Right cardiac atrium (tissue), 5 donors: ENCODE measurements at regions not wholly inside any gene's neighbourhood (a gene's known extent, or its start where the extent isn't known, plus 50 kb on each side); places are given as distances from the start of the nearest gene placed in this dataset.

ENCODE experiments used
- ATAC-seq, 2 donors: fragments of 200-7000 bp; cut with Tn5 transposase; one replicate each; pipeline versions ENCODE4 v1.8.0 to v1.9.1; 2020; ENCODE audit warnings: moderate library complexity in 2 of 2, mild to moderate bottlenecking in 1 of 2
- DNase-seq, 3 donors: peaks; one replicate each; pipeline ENCODE4 v3.0.0-alpha.2; 2020
- H3K27ac ChIP-seq: one replicate; pipeline ENCODE4 v1.5.1; 2013; ENCODE audit warnings: mild to moderate bottlenecking, low read length, control low read depth, moderate library complexity
- H3K27me3 ChIP-seq: one replicate; pipeline ENCODE4 v1.6.1; 2013; ENCODE audit not compliant: control insufficient read depth, insufficient read depth
- H3K4me1 ChIP-seq: one replicate; pipeline ENCODE4 v1.6.1; 2013; ENCODE audit warnings: low read length; ENCODE audit not compliant: control insufficient read depth, insufficient read depth
- H3K4me3 ChIP-seq: one replicate; pipeline ENCODE4 v1.5.1; 2013; ENCODE audit warnings: low read length, control low read depth
- H3K9me3 ChIP-seq: one replicate; pipeline ENCODE4 v1.6.1; 2013; ENCODE audit warnings: low read length; ENCODE audit not compliant: control insufficient read depth
- WGBS: extraction: QIAGEN DNeasy Blood & Tissue Kit; methylation state at CpG from one replicate; pipeline ENCODE4 v1.1.7; 2013; 5-methylcytosine and 5-hydroxymethylcytosine counted together
- intact Hi-C, 4 donors: fragments of 100-400 bp; cut with DNase I; formaldehyde crosslinking; loops; one replicate each; pipeline versions ENCODE4 v1.11.0 to v1.14.0; 2022 to 2023
- donor health status: healthy with polysubstance abuse.
- donor health status: DM: no; HTN: yes; CAD: no.
- donor health status: DM: no; HTN: no; CAD: no.
- donor health status: DM: no; HTN: yes; CAD: no; lungs with severe emphysema.
- donor health status: DM: yes; HTN: yes; CAD: no.

- no peak overlapping the region for H3K4me3 ChIP-seq
- no peaks in the 10 kb centered on the region for H3K9me3 ChIP-seq
- DNase-seq (no peak), ATAC-seq (no peak)
- H3K27me3 ChIP-seq, result no peaks in the 10 kb centered on the region
- H3K27ac ChIP-seq, result no peak overlapping the region
- no peaks in the 10 kb centered on the region for H3K4me1 ChIP-seq
- intact Hi-C loops, result no loop called here
- WGBS, result 37% methylated on average over 2 of the region's 2 CpGs
Measured at GRCh38 chr4:22070256-22070655, 121.7 kb upstream of the KCNIP4 start.

- no peaks in the 10 kb centered on the region for H3K9me3 ChIP-seq
- DNase-seq, result no peak
- intact Hi-C loops, result no loop called here
- H3K4me3 ChIP-seq, result no peak overlapping the region
- no peaks in the 10 kb centered on the region for H3K4me1 ChIP-seq
- 84% methylated on average over 1 of the region's 1 CpG for WGBS
- no peak overlapping the region for H3K27ac ChIP-seq
- H3K27me3 ChIP-seq, result no peaks in the 10 kb centered on the region
- ATAC-seq, result no peak
Measured at GRCh38 chr4:22063613-22064012, 115.0 kb upstream of the KCNIP4 start.

- WGBS, result 73% methylated on average over 3 of the region's 3 CpGs
- Histone ChIP-seq H3K4me3 (no peak overlapping the region), H3K4me1 (no peaks in the 10 kb centered on the region), H3K9me3 (no peaks in the 10 kb centered on the region), H3K27me3 (no peaks in the 10 kb centered on the region), H3K27ac (no peak overlapping the region)
- DNase-seq, result no peak
- intact Hi-C loops, result no loop called here
- ATAC-seq, result no peak
Measured at GRCh38 chr4:22062676-22063075, 114.1 kb upstream of the KCNIP4 start.

- Histone ChIP-seq H3K27ac (no peak overlapping the region), H3K27me3 (no peaks in the 10 kb centered on the region), H3K4me1 (no peaks in the 10 kb centered on the region), H3K4me3 (no peak overlapping the region), H3K9me3 (no peaks in the 10 kb centered on the region)
- DNase-seq, result no peak
- intact Hi-C loops, result no loop called here
- 69% methylated on average over 5 of the region's 5 CpGs for WGBS
- no peak for ATAC-seq
Measured at GRCh38 chr4:22055954-22056353, 107.4 kb upstream of the KCNIP4 start.

GRCh38 chr4:22052076-22052475, 103.5 kb upstream of the KCNIP4 start:
- Histone ChIP-seq H3K9me3 (no peaks in the 10 kb centered on the region), H3K27me3 (no peaks in the 10 kb centered on the region), H3K4me1 (no peaks in the 10 kb centered on the region), H3K27ac (no peak overlapping the region), H3K4me3 (no peak overlapping the region)
- 87% methylated on average over 1 of the region's 1 CpG for WGBS
- intact Hi-C loops, result no loop called here
- ATAC-seq (no peak), DNase-seq (no peak)

- intact Hi-C loops, result no loop called here
- ATAC-seq (no peak), DNase-seq (no peak)
- Histone ChIP-seq H3K27ac (no peak overlapping the region), H3K4me1 (no peaks in the 10 kb centered on the region), H3K4me3 (no peak overlapping the region), H3K9me3 (no peaks in the 10 kb centered on the region), H3K27me3 (no peaks in the 10 kb centered on the region)
- WGBS, result 48% methylated on average over 2 of the region's 2 CpGs
Measured at GRCh38 chr4:22048323-22048722, 99.8 kb upstream of the KCNIP4 start.

GRCh38 chr4:22047793-22048192, 99.2 kb upstream of the KCNIP4 start:
- H3K4me3 ChIP-seq, result no peak overlapping the region
- no peaks in the 10 kb centered on the region for H3K4me1 ChIP-seq
- DNase-seq (no peak), ATAC-seq (no peak)
- 86% methylated on average over 12 of the region's 12 CpGs for WGBS
- intact Hi-C loops, result no loop called here
- no peaks in the 10 kb centered on the region for H3K9me3 ChIP-seq
- H3K27ac ChIP-seq, result no peak overlapping the region
- no peaks in the 10 kb centered on the region for H3K27me3 ChIP-seq

- no peaks in the 10 kb centered on the region for H3K4me1 ChIP-seq
- intact Hi-C loops, result no loop called here
- no peak overlapping the region for H3K27ac ChIP-seq
Measured at GRCh38 chr4:22045051-22045630, 96.6 kb upstream of the KCNIP4 start.

GRCh38 chr4:22031423-22031822, 82.9 kb upstream of the KCNIP4 start:
- Histone ChIP-seq H3K4me3 (no peak overlapping the region), H3K27ac (no peak overlapping the region), H3K4me1 (no peaks in the 10 kb centered on the region), H3K27me3 (no peaks in the 10 kb centered on the region), H3K9me3 (no peaks in the 10 kb centered on the region)
- intact Hi-C loops, result no loop called here
- 52% methylated on average over 1 of the region's 1 CpG for WGBS
- DNase-seq, result no peak
- ATAC-seq, result no peak

More at GRCh38 chr4:22045051-22045630, 96.6 kb upstream of the KCNIP4 start:
- H3K4me3 ChIP-seq, result no peak overlapping the region
- H3K9me3 ChIP-seq, result no peaks in the 10 kb centered on the region
- H3K27me3 ChIP-seq, result no peaks in the 10 kb centered on the region
- DNase-seq (no peak), ATAC-seq (no peak)

- no peak for ATAC-seq
- H3K9me3 ChIP-seq, result no peaks in the 10 kb centered on the region
- H3K4me1 ChIP-seq, result no peaks in the 10 kb centered on the region
- no peak overlapping the region for H3K27ac ChIP-seq
- no peaks in the 10 kb centered on the region for H3K27me3 ChIP-seq
- H3K4me3 ChIP-seq, result no peak overlapping the region
- DNase-seq, result no peak
- 70% methylated on average over 1 of the region's 1 CpG for WGBS
- intact Hi-C loops, result no loop called here
Measured at GRCh38 chr4:22030881-22031280, 82.3 kb upstream of the KCNIP4 start.

- Histone ChIP-seq H3K27me3 (no peaks in the 10 kb centered on the region), H3K4me3 (no peak overlapping the region), H3K4me1 (no peaks in the 10 kb centered on the region), H3K27ac (no peak overlapping the region), H3K9me3 (no peaks in the 10 kb centered on the region)
- ATAC-seq (no peak), DNase-seq (no peak)
- intact Hi-C loops, result no loop called here
- 76% methylated on average over 5 of the region's 5 CpGs for WGBS
Measured at GRCh38 chr4:22030307-22030706, 81.7 kb upstream of the KCNIP4 start.

GRCh38 chr4:22029803-22030202, 81.2 kb upstream of the KCNIP4 start:
- DNase-seq (no peak), ATAC-seq (no peak)
- H3K4me3 ChIP-seq, result no peak overlapping the region
- no peak overlapping the region for H3K27ac ChIP-seq
- no peaks in the 10 kb centered on the region for H3K27me3 ChIP-seq
- 77% methylated on average over 2 of the region's 2 CpGs for WGBS
- H3K9me3 ChIP-seq, result no peaks in the 10 kb centered on the region
- intact Hi-C loops, result no loop called here
- no peaks in the 10 kb centered on the region for H3K4me1 ChIP-seq
